ENCODE measurements at regions not wholly inside any gene's neighbourhood (a gene's known extent, or its start where the extent isn't known, plus 50 kb on each side); places are given as distances from the start of the nearest gene placed in this dataset.
"Not testable (repeated sequence)": the region's sequence is repeated elsewhere in the genome, so short reads cannot be mapped to it uniquely, and the experiment has no call there.

DNA sequence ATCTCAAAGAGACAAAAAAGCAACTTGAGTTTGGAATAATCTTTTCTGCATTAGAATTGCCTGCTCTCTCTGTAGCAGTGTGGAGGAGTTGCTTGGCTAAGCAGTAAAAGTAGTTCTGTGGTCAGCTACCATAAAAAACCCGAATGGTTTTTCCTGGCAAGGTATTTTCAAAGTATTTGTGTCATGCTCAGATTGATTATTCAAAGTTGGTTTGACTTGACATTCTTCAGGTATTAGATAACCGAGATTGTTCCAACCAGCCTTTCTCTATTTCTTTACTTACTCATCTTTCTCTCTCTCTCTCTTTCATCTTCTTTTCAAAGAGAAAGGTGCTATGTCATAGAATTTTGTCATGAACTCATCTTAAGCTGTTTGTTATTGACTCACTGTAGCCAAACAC, 404.9 kb downstream of the CPS1 start:
- Histone ChIP-seq H3K9me3 (replicated peaks) (no peaks in the 10 kb centered on the region), H3K4me1 (no peaks in the 10 kb centered on the region), H3K4me3 (no peak overlapping the region), H3K27me3 (no peaks in the 10 kb centered on the region), H3K36me3 (no peaks in the 10 kb centered on the region), H3K27ac (no peak overlapping the region)
- DNase-seq: no peak

DNA sequence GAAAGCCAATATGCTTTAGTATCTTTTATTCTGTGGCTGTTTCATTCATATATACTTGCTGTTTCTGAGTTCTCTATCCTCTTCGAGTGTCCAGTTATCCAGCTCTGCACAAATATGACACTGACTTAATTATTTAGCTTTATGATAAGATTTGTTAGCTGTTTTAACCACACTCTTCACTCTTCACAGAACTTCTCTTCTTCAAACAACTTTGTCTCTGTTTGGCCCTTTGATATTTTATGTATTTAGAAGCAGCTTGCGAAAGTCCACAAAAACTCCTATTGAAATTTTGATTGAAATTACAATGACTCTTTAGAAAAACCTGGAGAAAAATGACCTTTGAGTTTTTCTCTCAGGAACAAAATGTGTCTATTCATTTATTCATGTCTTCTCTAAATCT, 407.0 kb downstream of the CPS1 start:
- H3K9me3 ChIP-seq (replicated peaks): no peaks in the 10 kb centered on the region
- H3K27me3 ChIP-seq: no peaks in the 10 kb centered on the region
- H3K36me3 ChIP-seq: no peaks in the 10 kb centered on the region
- H3K27ac ChIP-seq: no peak overlapping the region
- H3K4me3 ChIP-seq: no peak overlapping the region
- no peak for DNase-seq
- no peaks in the 10 kb centered on the region for H3K4me1 ChIP-seq

DNA sequence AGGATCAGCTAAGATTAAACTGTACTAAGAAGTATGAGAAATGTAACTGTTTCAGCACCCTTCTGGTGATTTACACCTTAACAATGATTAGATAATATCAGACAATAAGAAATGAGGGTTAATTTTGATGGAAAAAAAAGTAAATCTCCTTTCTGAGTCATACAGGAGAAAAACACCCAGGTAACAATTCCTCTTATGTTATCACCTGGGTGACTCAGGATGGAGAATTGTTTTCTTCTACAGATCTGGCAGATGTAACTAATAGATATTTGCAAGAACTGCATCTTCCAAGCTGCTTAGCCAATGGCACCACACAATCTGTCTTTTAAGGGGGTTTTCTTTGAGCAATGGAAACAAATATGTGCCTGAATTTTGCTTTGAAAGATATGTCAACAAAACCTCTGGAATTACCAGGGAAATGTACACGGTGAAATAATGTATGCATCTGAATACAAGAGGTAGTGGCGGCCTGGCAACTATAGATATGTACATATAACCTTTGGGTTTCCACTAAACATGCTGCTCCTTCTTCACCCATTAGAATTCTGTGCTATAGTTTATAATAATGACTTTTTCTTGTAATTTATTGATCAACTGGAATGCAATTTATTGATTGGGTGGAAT, 407.9 kb downstream of the CPS1 start:
- no peaks in the 10 kb centered on the region for H3K36me3 ChIP-seq
- no peaks in the 10 kb centered on the region for H3K27me3 ChIP-seq
- DNase-seq: no peak
- no peak overlapping the region for H3K4me3 ChIP-seq
- no peaks in the 10 kb centered on the region for H3K9me3 ChIP-seq (replicated peaks)
- H3K4me1 ChIP-seq: no peaks in the 10 kb centered on the region
- no peak overlapping the region for H3K27ac ChIP-seq

DNA sequence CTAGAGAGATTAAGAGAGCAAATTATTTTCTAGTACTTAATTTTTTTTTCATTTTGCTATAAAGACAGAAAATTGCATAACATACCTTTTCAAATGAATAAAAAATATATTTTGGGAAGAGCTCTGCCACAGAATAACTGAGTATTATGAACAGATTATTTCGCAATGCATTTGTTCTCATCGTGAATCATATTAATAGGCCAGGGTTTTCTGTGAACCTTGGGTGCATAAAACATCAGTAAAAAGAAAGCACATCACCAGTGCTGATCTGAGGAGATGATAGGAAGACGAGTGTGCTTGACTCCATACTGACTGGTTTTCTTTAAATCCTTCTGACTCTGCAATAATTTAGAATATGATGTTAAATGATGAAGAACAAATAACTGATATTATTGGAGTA, 409.1 kb downstream of the CPS1 start:
- H3K4me1 ChIP-seq: no peaks in the 10 kb centered on the region
- DNase-seq: no peak

DNA sequence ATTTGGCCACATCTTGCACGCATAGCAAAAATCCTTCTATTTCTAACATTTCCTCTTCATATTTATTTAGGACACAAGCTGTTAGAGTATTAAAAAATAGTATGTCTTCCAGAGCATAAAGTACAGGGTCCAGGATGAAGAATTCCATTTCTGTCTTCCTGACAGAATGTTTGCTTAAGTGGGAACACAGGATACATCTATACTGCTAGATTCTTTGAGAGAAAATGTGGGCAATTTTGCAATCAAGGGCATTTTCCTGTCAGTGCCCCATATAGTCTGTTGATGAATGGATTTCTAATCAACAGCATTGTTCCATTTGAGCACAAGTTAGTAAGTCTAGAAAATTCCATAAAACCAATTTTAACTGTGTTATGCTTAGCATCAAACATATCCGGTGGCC, 409.9 kb downstream of the CPS1 start:
- Histone ChIP-seq H3K36me3 (no peaks in the 10 kb centered on the region), H3K4me3 (no peak overlapping the region), H3K4me1 (no peaks in the 10 kb centered on the region), H3K9me3 (replicated peaks) (no peaks in the 10 kb centered on the region), H3K27me3 (no peaks in the 10 kb centered on the region), H3K27ac (no peak overlapping the region)
- DNase-seq: no peak

More for the DNA sequence above, 409.1 kb downstream of the CPS1 start:
- no peaks in the 10 kb centered on the region for H3K9me3 ChIP-seq (replicated peaks)
- no peak overlapping the region for H3K4me3 ChIP-seq
- no peaks in the 10 kb centered on the region for H3K27me3 ChIP-seq
- no peaks in the 10 kb centered on the region for H3K36me3 ChIP-seq
- H3K27ac ChIP-seq: no peak overlapping the region

DNA sequence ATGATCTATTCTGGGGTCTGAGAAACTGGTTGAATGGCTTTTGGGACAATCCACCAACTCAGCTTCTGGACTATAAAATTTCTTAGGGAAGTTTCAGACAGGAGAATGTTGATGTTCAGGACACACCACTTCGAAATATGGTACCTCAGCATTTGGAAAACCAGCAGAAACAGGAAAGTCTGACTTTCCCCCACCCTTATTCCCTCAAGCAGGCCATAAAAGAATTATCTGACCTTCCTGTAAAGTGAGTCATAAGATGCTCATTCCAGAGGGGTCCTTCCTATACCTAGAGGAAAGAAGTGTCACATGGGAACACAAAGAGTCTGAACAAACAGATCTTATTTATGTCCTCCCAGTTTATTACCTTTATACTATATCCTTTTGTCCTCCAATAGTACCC, 415.0 kb downstream of the CPS1 start:
- H3K36me3 ChIP-seq: no peaks in the 10 kb centered on the region
- no peak for DNase-seq
- no peaks in the 10 kb centered on the region for H3K27me3 ChIP-seq
- no peaks in the 10 kb centered on the region for H3K9me3 ChIP-seq (replicated peaks)
- H3K27ac ChIP-seq: no peak overlapping the region
- H3K4me1 ChIP-seq: no peaks in the 10 kb centered on the region
- H3K4me3 ChIP-seq: no peak overlapping the region

DNA sequence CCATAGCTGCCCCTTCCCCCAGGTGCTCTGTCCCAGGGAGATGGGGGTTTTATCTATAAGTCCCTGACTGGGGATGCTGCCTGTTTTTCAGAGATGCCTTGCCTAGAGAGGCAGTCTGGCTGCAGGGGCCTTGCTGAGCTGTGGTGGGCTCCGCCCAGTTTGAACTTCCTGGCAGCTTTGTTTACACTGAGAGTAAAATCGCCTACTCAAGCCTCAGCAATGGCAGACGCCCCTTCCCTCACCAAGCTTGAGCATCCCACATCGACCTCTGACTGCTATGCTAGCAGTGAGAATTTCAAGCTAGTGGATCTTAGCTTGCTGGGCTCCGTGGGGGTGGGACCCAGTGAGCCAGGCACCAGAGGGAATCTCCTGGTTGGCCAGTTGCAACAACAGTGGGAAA, 430.4 kb downstream of the CPS1 start:
- not testable (repeated sequence) for H3K4me1 ChIP-seq; DNase-seq; H3K36me3 ChIP-seq; H3K4me3 ChIP-seq; H3K27me3 ChIP-seq; H3K9me3 ChIP-seq (replicated peaks); H3K27ac ChIP-seq

DNA sequence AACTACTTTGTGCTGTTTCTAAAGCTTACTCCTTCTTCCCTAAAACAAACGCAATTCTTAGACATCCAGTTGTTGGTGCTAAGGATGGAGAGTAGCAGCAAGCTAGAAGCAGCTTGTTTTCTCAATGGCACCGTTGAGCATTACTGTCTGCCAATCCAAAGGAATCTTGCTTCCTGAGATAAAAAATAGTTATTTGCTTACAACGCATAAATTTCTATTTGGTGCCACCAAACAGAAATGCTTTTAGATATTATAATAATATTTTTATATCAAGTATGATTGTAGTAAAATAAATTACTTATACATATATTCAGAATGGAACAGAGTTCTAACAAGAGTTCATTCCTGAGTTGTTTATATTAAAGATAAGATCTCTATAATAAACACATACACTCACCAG, 434.7 kb downstream of the CPS1 start:
- Histone ChIP-seq H3K4me1 (no peaks in the 10 kb centered on the region), H3K27ac (no peak overlapping the region), H3K9me3 (replicated peaks) (no peaks in the 10 kb centered on the region), H3K36me3 (no peaks in the 10 kb centered on the region), H3K4me3 (no peak overlapping the region), H3K27me3 (no peaks in the 10 kb centered on the region)
- DNase-seq: no peak

DNA sequence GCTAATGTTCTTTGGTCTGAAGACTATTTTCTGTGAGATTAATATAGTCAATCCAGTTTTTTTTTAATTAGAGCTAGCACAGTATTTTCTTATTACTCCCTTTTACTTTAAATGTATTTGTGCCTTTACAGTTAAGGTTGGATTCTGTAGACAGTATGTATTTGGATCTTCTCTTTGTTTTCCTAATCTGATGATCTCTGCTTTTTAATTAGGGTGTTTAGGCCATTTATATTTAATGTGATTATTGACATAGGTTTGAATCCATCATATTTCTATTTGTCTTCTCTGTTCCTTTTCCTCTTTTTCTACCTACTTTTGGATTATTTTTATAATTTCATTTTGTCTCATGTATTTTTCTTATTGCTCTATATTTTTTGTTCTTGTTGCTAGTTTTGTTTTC, 437.7 kb downstream of the CPS1 start:
- no peaks in the 10 kb centered on the region for H3K36me3 ChIP-seq
- no peaks in the 10 kb centered on the region for H3K27me3 ChIP-seq
- H3K4me1 ChIP-seq: no peaks in the 10 kb centered on the region
- H3K4me3 ChIP-seq: no peak overlapping the region
- H3K27ac ChIP-seq: no peak overlapping the region
- DNase-seq: no peak
- H3K9me3 ChIP-seq (replicated peaks): no peaks in the 10 kb centered on the region

DNA sequence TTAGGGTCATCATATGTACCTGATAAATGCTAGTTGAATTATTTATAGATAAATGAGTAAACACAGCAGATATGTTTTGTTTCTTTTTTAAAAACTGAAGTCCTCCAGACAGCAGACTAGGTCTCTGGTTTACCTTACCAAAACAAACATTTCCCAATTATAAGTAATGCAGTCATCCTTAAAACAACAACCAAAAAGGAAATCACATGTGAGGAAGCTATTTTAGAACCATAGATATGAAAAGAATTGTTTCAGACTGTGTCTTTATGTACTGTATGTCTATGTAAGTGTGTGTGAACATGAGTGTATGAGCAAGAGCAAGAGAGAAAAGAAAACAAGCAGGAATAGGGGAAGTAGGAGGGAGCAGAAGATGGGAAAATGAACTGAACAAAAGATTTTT, 441.0 kb downstream of the CPS1 start:
- no peak overlapping the region for H3K4me3 ChIP-seq
- DNase-seq: no peak
- H3K36me3 ChIP-seq: no peaks in the 10 kb centered on the region
- H3K27ac ChIP-seq: no peak overlapping the region
- no peaks in the 10 kb centered on the region for H3K4me1 ChIP-seq
- H3K27me3 ChIP-seq: no peaks in the 10 kb centered on the region
- no peaks in the 10 kb centered on the region for H3K9me3 ChIP-seq (replicated peaks)

DNA sequence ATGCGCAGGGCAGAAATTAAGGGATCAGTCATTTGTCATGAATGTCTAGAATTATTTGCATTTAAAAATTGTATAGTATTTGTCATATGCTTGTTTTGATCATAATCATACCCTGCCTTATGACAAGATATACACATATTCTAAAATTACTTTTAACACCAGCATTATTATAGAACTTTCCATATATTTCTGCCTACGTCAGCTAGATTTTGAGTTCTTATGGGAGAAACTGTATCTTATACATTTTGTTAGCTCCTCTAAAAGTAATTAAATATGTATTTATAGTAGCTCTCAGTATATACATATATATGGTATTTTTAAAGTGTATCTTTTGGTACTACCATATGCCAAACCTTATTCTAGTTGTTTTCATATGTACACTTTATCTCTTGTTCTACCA, 441.9 kb downstream of the CPS1 start:
- H3K9me3 ChIP-seq (replicated peaks): no peaks in the 10 kb centered on the region
- no peaks in the 10 kb centered on the region for H3K4me1 ChIP-seq
- no peaks in the 10 kb centered on the region for H3K27me3 ChIP-seq
- no peak for DNase-seq
- no peak overlapping the region for H3K27ac ChIP-seq
- no peak overlapping the region for H3K4me3 ChIP-seq
- no peaks in the 10 kb centered on the region for H3K36me3 ChIP-seq

DNA sequence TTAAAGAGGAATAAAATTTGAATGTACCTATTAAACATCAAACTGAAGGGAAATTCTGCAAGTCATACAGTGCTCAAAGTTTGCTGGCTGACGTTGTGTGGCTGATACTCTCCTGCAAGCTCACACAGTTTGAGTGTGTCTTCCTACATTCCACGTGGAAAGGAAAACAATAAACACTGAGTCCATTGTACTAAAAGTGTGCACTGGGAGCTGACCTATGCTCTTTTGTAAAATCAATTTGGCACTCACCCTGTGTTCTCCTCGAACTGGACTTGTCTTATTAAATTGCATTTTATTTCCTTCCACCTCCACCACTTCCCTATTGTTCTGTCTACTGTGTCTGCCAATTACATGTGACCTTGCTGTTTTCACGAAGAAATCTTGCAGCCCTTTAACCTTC, 458.0 kb downstream of the CPS1 start:
- H3K4me1 ChIP-seq: no peaks in the 10 kb centered on the region
- no peak overlapping the region for H3K27ac ChIP-seq
- no peak overlapping the region for H3K4me3 ChIP-seq
- no peaks in the 10 kb centered on the region for H3K27me3 ChIP-seq
- no peaks in the 10 kb centered on the region for H3K9me3 ChIP-seq (replicated peaks)
- no peak for DNase-seq
- no peaks in the 10 kb centered on the region for H3K36me3 ChIP-seq

DNA sequence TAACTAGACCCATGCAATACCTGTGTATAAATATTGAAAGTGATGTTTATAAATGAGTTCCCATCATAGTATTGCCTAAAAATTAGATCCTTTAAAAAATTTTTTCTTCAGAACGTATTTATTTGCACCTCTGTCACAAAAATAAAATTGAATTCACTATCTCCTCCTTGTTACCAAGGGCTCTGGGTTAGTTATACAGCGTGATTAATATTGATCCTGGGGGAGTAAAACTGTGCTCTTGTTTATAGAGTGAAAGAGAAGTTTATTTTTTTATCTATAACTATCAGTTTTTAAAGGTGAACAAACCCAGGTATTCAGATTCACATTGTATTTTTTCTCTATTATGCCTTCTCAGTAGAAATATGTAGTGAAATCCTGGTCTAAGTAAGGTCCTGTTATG, 458.5 kb downstream of the CPS1 start:
- H3K27me3 ChIP-seq: no peaks in the 10 kb centered on the region
- no peak overlapping the region for H3K27ac ChIP-seq
- no peaks in the 10 kb centered on the region for H3K9me3 ChIP-seq (replicated peaks)
- H3K4me3 ChIP-seq: no peak overlapping the region
- H3K36me3 ChIP-seq: no peaks in the 10 kb centered on the region
- no peaks in the 10 kb centered on the region for H3K4me1 ChIP-seq
- DNase-seq: no peak

DNA sequence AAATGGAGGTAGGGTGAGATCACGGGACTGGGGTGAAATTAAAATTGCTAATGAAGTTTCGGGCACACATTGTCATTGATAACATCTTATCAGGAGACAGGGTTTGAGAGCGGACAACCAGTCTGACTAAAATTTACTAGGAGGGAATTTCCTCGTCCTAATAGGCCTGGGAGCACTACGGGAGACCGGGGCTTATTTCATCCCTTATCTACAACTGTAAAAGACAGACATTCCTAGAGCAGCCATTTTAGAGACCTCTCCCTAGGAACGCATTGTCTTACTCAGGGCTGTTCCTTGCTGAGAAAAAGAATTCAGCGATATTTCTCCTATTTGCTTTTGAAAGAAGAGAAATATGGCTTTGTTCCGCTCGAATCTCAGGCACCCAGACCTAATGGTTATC, 468.7 kb downstream of the CPS1 start:
- H3K27ac ChIP-seq; H3K27me3 ChIP-seq; DNase-seq; H3K4me3 ChIP-seq; H3K9me3 ChIP-seq (replicated peaks); H3K4me1 ChIP-seq; H3K36me3 ChIP-seq: not testable (repeated sequence)

DNA sequence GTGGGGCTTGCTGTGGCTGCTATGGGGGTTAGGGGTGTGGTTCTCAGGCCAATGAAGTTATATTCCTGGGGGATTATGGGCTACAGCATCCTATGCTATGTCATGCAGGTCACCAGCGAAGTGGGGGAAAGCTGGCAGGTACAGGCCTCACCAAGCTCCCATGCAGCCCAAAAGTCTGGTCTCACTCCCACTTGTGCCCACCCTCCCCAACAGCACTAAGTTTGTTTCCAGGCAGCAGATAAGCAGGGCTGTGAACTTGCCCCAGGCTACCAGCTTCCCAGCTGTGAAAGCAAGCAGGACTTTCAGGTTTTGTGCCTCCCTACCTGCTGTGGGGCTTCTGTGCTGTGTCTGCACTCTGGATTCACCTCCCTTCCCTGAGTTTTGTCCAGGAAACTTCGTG, 469.7 kb downstream of the CPS1 start:
- Histone ChIP-seq H3K27ac (no peak overlapping the region), H3K36me3 (no peaks in the 10 kb centered on the region), H3K4me3 (no peak overlapping the region), H3K27me3 (no peaks in the 10 kb centered on the region), H3K9me3 (replicated peaks) (no peaks in the 10 kb centered on the region; the same call in 1 of the 2 replicates), H3K4me1 (no peaks in the 10 kb centered on the region)
- no peak for DNase-seq

DNA sequence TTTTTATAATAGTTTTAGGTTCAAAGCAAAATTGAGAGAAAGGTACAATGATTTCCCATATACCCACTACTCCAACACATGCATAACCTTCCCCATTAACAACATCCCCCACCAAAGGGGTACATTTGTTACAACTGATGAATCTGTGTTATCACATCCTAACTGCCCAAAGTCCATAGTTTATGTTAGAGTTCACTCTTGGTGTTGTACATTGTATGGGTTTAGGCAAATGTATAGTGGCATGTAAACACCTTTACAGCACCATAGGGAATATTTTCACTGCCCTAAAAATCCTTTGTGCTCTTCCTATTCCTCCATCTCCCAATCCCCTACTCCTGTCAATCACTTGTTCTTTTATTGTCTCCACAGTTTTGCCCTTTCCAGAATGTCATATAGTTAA, 471.6 kb downstream of the CPS1 start:
- H3K9me3 ChIP-seq (replicated peaks): no peaks in the 10 kb centered on the region; the same call in 1 of the 2 replicates
- DNase-seq: no peak
- no peak overlapping the region for H3K4me3 ChIP-seq
- H3K27me3 ChIP-seq: no peaks in the 10 kb centered on the region
- no peaks in the 10 kb centered on the region for H3K36me3 ChIP-seq
- no peaks in the 10 kb centered on the region for H3K4me1 ChIP-seq
- no peak overlapping the region for H3K27ac ChIP-seq

All from SJCRH30 (cell line).